ENCODE measurements at regions not wholly inside any gene's neighbourhood (a gene's known extent, or its start where the extent isn't known, plus 50 kb on each side); places are given as distances from the start of the nearest gene placed in this dataset.
"Not testable (repeated sequence)": the region's sequence is repeated elsewhere in the genome, so short reads cannot be mapped to it uniquely, and the experiment has no call there.

GRCh38 chr2:239801404-239802184 lies 223.5 kb downstream of the NDUFA10 start:
- DNase-seq = no peak

GRCh38 chr2:239800785-239801386 lies 224.3 kb downstream of the NDUFA10 start:
- DNase-seq = no peak

- DNase-seq = no peak
Observed at GRCh38 chr2:239797316-239797715, 227.8 kb downstream of the NDUFA10 start.

GRCh38 chr2:239795761-239796160 lies 229.4 kb downstream of the NDUFA10 start:
- not testable (repeated sequence) for DNase-seq

- no peak for DNase-seq
Observed at GRCh38 chr2:239793836-239794235, 231.3 kb downstream of the NDUFA10 start.

GRCh38 chr2:239793086-239793485 lies 232.1 kb downstream of the NDUFA10 start:
- DNase-seq = no peak

- no peak for DNase-seq
Observed at GRCh38 chr2:239792405-239793084, 232.6 kb downstream of the NDUFA10 start.

GRCh38 chr2:239791526-239792404 lies 233.4 kb downstream of the NDUFA10 start:
- no peak for DNase-seq

- no peak for DNase-seq
Observed at GRCh38 chr2:239790721-239791120, 234.4 kb downstream of the NDUFA10 start.

GRCh38 chr2:239790313-239790712 lies 234.8 kb downstream of the NDUFA10 start:
- no peak for DNase-seq

GRCh38 chr2:239789711-239790110 lies 235.4 kb downstream of the NDUFA10 start:
- no peak for DNase-seq

- no peak for DNase-seq
Observed at GRCh38 chr2:239788576-239789098, 236.5 kb downstream of the NDUFA10 start.

- no peak for DNase-seq
Observed at GRCh38 chr2:239787538-239788050, 237.5 kb downstream of the NDUFA10 start.

GRCh38 chr2:239786791-239787190 lies 238.4 kb downstream of the NDUFA10 start:
- DNase-seq = no peak

GRCh38 chr2:239781454-239781853 lies 243.7 kb downstream of the NDUFA10 start:
- DNase-seq = no peak

- DNase-seq = no peak
Observed at GRCh38 chr2:239780236-239780994, 244.7 kb downstream of the NDUFA10 start.

- no peak for DNase-seq
Observed at GRCh38 chr2:239779584-239779983, 245.6 kb downstream of the NDUFA10 start.

GRCh38 chr2:239778861-239779558 lies 246.1 kb downstream of the NDUFA10 start:
- DNase-seq = no peak

GRCh38 chr2:239778042-239778851 lies 246.9 kb downstream of the NDUFA10 start:
- no peak for DNase-seq

GRCh38 chr2:239777219-239777618 lies 247.9 kb downstream of the NDUFA10 start:
- no peak for DNase-seq

All from NCI-H187 (cell line).